Keratinocyte (primary cell): ENCODE measurements at regions not wholly inside any gene's neighbourhood (a gene's known extent, or its start where the extent isn't known, plus 50 kb on each side); places are given as distances from the start of the nearest gene placed in this dataset.
A peak's percentile ranks its signal among the peaks of the same experiment; 100 is the strongest.

Source experiments
- DNase-seq: peaks from one replicate; pipeline ENCODE4 v3.0.0-alpha.2; 2011; ENCODE audit warnings: low read depth, missing footprints, low spot score
- FAIRE-seq: peaks from 2 replicates; lab custom pipeline; 2011; peaks lifted over from hg19 to GRCh38; lab: Jason Lieb, UNC
- H2AFZ ChIP-seq: 2 replicates; pipeline ENCODE4 v1.6.0; 2012; ENCODE audit warnings: low read length, control low read depth, inconsistent platforms; ENCODE audit not compliant: control insufficient read depth
- H3K27ac ChIP-seq: 2 replicates; pipeline ENCODE4 v1.5.1; 2011; ENCODE audit warnings: low read length; ENCODE audit not compliant: control insufficient read depth, insufficient read depth
- H3K27me3 ChIP-seq: 3 replicates; pipeline ENCODE4 v1.6.0; 2011; ENCODE audit warnings: low read length; ENCODE audit not compliant: control insufficient read depth, insufficient read depth; ENCODE audit errors: extremely low read depth
- H3K36me3 ChIP-seq, 2 experiments: 2 replicates in 1 of 2; 3 replicates in 1 of 2; pipeline ENCODE4 v1.5.1; 2011; ENCODE audit warnings: low read length in 2 of 2, mild to moderate bottlenecking in 1 of 2; ENCODE audit not compliant: control insufficient read depth in 2 of 2, insufficient read depth in 2 of 2; ENCODE audit errors: extremely low read depth in 1 of 2
- H3K4me1 ChIP-seq: 3 replicates; pipeline ENCODE4 v1.5.1; 2011; ENCODE audit warnings: low read length; ENCODE audit not compliant: control insufficient read depth, insufficient read depth; ENCODE audit errors: extremely low read depth
- H3K4me2 ChIP-seq: 3 replicates; pipeline ENCODE4 v1.6.0; 2011; ENCODE audit warnings: low read depth, low read length; ENCODE audit not compliant: control insufficient read depth, insufficient read depth; ENCODE audit errors: extremely low read depth
- H3K4me3 ChIP-seq, 3 experiments: fragments of 200-600 bp in 1 of 3; sonication (generic) in 1 of 3; 2 replicates in 2 of 3; 3 replicates in 1 of 3; pipeline ENCODE4 v1.5.1; 2011 to 2016; ENCODE audit warnings: low read length in 3 of 3, mild to moderate bottlenecking in 3 of 3, control low read depth in 2 of 3, inconsistent platforms in 1 of 3, low read depth in 1 of 3, mixed read lengths in 1 of 3, mixed run types in 1 of 3, moderate library complexity in 1 of 3; ENCODE audit not compliant: control insufficient read depth in 2 of 3, insufficient read depth in 2 of 3; ENCODE audit errors: extremely low read depth in 1 of 3
- H3K79me2 ChIP-seq: 2 replicates; pipeline ENCODE4 v1.6.0; 2012; ENCODE audit warnings: low read length; ENCODE audit not compliant: control insufficient read depth, insufficient read depth
- H3K9ac ChIP-seq: 3 replicates; pipeline ENCODE4 v1.6.0; 2011; ENCODE audit warnings: low read length; ENCODE audit not compliant: control insufficient read depth, insufficient read depth; ENCODE audit errors: extremely low read depth
- H3K9me1 ChIP-seq: 3 replicates; pipeline ENCODE4 v1.6.0; 2011; ENCODE audit warnings: low read length; ENCODE audit not compliant: control insufficient read depth, insufficient read depth; ENCODE audit errors: extremely low read depth
- H3K9me3 ChIP-seq: 2 replicates; pipeline ENCODE4 v1.5.1; 2012; ENCODE audit warnings: low read depth, low read length; ENCODE audit not compliant: control insufficient read depth
- H4K20me1 ChIP-seq: 3 replicates; pipeline ENCODE4 v1.6.0; 2011; ENCODE audit warnings: low read length; ENCODE audit not compliant: control insufficient read depth, insufficient read depth; ENCODE audit errors: extremely low read depth
- EZH2 ChIP-seq: IDR thresholded peaks from one replicate; pipeline ENCODE4 v1.6.1; 2012; ENCODE audit warnings: inconsistent platforms, mild to moderate bottlenecking, low read length, moderate library complexity
- dilution Hi-C: fragments of 300-500 bp; cut with MboI; formaldehyde crosslinking; loops from one replicate; pipeline ENCODE4 v1.7.0; 2020; ENCODE audit warnings: low sequenced_read_pairs; ENCODE audit not compliant: extremely low pct_ligation_motif_present
- TF ChIP-seq, protein P1 (sequence below), 3 experiments: IDR thresholded peaks in 1 of 3; conservative IDR thresholded peaks in 1 of 3; optimal IDR thresholded peaks in 1 of 3; 2 replicates in 2 of 3; 3 replicates in 1 of 3; pipeline versions ENCODE3 to v1.5.1; 2011; ENCODE audit warnings: low read length in 3 of 3, mild to moderate bottlenecking in 3 of 3, moderate library complexity in 2 of 3, control low read depth in 1 of 3, inconsistent platforms in 1 of 3; ENCODE audit not compliant: insufficient read depth in 2 of 3; ENCODE audit errors: extremely low read depth in 1 of 3

- Histone ChIP-seq H3K9me3 (no peaks in the 10 kb centered on the region), H3K79me2 (no peaks in the 10 kb centered on the region), H3K9me1 (no peaks in the 10 kb centered on the region), H3K4me1 (no peaks in the 10 kb centered on the region), H3K4me3 (no peak overlapping the region), H2AFZ (no peak overlapping the region), H3K27ac (no peak overlapping the region), H3K36me3 (no peaks in the 10 kb centered on the region), H4K20me1 (no peaks in the 10 kb centered on the region), H3K27me3 (no peaks in the 10 kb centered on the region), H3K4me2 (no peak overlapping the region), H3K9ac (no peak overlapping the region)
- TF ChIP-seq EZH2: no peak
- TF ChIP-seq, protein P1, sequence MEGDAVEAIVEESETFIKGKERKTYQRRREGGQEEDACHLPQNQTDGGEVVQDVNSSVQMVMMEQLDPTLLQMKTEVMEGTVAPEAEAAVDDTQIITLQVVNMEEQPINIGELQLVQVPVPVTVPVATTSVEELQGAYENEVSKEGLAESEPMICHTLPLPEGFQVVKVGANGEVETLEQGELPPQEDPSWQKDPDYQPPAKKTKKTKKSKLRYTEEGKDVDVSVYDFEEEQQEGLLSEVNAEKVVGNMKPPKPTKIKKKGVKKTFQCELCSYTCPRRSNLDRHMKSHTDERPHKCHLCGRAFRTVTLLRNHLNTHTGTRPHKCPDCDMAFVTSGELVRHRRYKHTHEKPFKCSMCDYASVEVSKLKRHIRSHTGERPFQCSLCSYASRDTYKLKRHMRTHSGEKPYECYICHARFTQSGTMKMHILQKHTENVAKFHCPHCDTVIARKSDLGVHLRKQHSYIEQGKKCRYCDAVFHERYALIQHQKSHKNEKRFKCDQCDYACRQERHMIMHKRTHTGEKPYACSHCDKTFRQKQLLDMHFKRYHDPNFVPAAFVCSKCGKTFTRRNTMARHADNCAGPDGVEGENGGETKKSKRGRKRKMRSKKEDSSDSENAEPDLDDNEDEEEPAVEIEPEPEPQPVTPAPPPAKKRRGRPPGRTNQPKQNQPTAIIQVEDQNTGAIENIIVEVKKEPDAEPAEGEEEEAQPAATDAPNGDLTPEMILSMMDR (optimal IDR thresholded peaks at IDR 0.05 in 1 of 3, IDR thresholded peaks at IDR 0.05 in 1 of 3, conservative IDR thresholded peaks at IDR 0.05 in 1 of 3; ENCODE audit: extremely low read depth in 1 of 3, insufficient read depth in 2 of 3, low read length in 3 of 3): no peak
- FAIRE-seq: no peak
- DNase-seq: no peak
- dilution Hi-C loops: no loop called here
Observed at GRCh38 chr1:73604211-73604610, 593.8 kb downstream of the LRRIQ3 start.

DNA sequence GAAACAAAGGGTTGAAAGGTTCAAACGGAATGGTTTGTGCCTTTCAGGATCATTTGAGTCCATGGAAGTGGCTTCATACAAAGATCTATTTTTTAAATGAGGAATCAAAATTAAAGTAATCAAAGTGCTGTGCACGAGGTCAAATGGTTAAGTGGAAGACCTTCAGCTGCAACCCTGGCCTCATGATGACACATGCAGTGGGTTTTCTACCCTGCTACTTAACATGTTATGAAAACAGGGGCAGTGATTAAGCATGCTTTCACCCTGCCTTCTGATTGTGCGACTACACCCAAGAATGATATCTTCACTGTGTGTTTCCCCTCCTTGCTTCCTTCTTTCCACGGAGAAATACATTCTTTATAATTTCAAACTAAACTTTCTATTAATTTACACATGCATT is 604.2 kb downstream of the LRRIQ3 start:
- no peak for TF ChIP-seq EZH2
- TF ChIP-seq, protein P1 (optimal IDR thresholded peaks at IDR 0.05 in 1 of 3, IDR thresholded peaks at IDR 0.05 in 1 of 3, conservative IDR thresholded peaks at IDR 0.05 in 1 of 3; ENCODE audit: extremely low read depth in 1 of 3, insufficient read depth in 2 of 3, low read length in 3 of 3): no peak
- Histone ChIP-seq H3K79me2 (no peaks in the 10 kb centered on the region), H3K27ac (peak overlapping the region; percentile 52), H3K27me3 (no peaks in the 10 kb centered on the region), H2AFZ (peak overlapping the region; percentile 84), H3K4me1 (peaks cover 18% of the 10 kb centered on the region), H3K9me1 (no peaks in the 10 kb centered on the region), H3K9me3 (no peaks in the 10 kb centered on the region), H3K4me2 (peak overlapping the region; percentile 84), H3K9ac (peak overlapping the region; percentile 11), H3K4me3 (peak overlapping the region in 2 of 3 experiments; percentile 26 to 44), H3K36me3 (no peaks in the 10 kb centered on the region), H4K20me1 (no peaks in the 10 kb centered on the region)
- dilution Hi-C loops: no loop called here
- peak; percentile 78 for FAIRE-seq
- DNase-seq: no peak
